ENCODE measurements at regions not wholly inside any gene's neighbourhood (a gene's known extent, or its start where the extent isn't known, plus 50 kb on each side); places are given as distances from the start of the nearest gene placed in this dataset.

DNA sequence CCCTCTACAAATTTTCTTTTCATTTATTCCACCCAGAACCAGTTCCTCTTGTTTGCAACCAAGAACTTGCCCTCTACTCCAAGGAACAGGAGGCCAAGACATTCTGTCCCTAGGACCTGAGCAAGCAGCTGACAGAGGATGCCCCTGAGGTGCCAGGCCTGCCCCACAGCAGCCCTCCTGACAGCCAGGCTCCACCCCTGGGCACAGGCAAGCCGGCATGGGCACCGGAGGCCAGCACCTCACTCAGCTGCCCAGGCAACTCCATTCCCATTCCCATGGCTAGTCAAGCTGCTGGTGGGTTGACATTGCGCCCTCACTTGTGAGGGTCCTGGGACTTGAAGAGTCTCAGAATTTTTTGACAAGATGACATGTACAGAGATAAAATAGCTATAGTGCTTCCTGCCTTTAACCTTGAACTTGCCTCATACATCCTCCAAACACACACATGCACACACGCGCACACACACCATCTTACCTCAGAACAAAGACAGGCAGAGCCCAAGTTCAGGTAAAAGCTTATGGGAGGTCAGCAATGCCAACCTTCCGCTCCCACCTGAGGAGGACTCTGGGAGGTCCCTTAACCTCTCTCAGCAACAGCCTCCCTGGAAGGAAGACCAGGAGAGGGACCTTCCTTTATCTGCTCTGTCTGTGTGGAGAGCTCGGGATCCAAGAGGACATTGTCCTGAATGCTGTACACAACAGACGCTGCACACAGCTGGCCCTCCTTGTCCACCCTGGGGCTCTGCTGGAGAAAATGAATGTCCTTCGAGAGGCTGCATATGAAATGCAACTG, 620.9 kb upstream of the CADM1 start:
- DNase-seq = no peak
- no peaks in the 10 kb centered on the region for H3K4me1 ChIP-seq
- no peak overlapping the region for H3K4me3 ChIP-seq
- no peak for TF ChIP-seq POLR2A (IDR thresholded peaks at IDR 0.05)
- TF ChIP-seq, protein P1, sequence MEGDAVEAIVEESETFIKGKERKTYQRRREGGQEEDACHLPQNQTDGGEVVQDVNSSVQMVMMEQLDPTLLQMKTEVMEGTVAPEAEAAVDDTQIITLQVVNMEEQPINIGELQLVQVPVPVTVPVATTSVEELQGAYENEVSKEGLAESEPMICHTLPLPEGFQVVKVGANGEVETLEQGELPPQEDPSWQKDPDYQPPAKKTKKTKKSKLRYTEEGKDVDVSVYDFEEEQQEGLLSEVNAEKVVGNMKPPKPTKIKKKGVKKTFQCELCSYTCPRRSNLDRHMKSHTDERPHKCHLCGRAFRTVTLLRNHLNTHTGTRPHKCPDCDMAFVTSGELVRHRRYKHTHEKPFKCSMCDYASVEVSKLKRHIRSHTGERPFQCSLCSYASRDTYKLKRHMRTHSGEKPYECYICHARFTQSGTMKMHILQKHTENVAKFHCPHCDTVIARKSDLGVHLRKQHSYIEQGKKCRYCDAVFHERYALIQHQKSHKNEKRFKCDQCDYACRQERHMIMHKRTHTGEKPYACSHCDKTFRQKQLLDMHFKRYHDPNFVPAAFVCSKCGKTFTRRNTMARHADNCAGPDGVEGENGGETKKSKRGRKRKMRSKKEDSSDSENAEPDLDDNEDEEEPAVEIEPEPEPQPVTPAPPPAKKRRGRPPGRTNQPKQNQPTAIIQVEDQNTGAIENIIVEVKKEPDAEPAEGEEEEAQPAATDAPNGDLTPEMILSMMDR (IDR thresholded peaks at IDR 0.05) = no peak
- intact Hi-C loops (cut with DNase I) = no loop called here
- 73 to 77% methylated on average over 9 of the region's 9 CpGs for WGBS, 2 donors
- H3K9me3 ChIP-seq = no peaks in the 10 kb centered on the region
- H3K27ac ChIP-seq = no peak overlapping the region
- H3K36me3 ChIP-seq (replicated peaks in 1 of 2; ENCODE audit: insufficient read depth in 1 of 2, low read depth in 2 of 2) = no peaks in the 10 kb centered on the region
- no peaks in the 10 kb centered on the region for H3K27me3 ChIP-seq
- no peak for ATAC-seq

DNA sequence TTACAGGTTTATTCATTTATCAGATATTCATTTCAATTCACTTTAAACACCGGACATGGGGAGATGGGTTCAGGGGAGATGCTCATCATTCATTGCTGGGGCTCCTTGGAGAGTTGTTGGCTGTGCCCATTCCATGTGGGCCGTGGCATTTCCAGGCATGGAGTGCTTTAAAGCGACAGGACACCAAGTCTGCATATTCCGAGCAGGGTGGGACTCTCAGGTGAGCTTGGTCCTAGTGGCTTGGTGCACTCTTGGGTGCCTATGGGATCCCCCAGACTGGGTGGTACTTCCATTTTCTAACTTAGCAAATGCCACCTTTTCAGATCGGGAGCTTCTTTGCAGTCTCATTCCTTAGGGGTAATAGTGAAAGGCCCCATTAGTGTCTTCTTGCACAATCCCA, 619.5 kb upstream of the CADM1 start:
- TF ChIP-seq POLR2A (IDR thresholded peaks at IDR 0.05) = no peak
- TF ChIP-seq, protein P1 (IDR thresholded peaks at IDR 0.05) = no peak
- no peak for ATAC-seq
- Histone ChIP-seq H3K4me3 (no peak overlapping the region), H3K27me3 (no peaks in the 10 kb centered on the region), H3K36me3 (replicated peaks in 1 of 2; ENCODE audit: insufficient read depth in 1 of 2, low read depth in 2 of 2) (no peaks in the 10 kb centered on the region), H3K4me1 (no peaks in the 10 kb centered on the region), H3K27ac (no peak overlapping the region), H3K9me3 (no peaks in the 10 kb centered on the region)
- WGBS, 2 donors = 78 to 82% methylated on average over 5 of the region's 5 CpGs
- DNase-seq = no peak
- intact Hi-C loops (cut with DNase I) = no loop called here

DNA sequence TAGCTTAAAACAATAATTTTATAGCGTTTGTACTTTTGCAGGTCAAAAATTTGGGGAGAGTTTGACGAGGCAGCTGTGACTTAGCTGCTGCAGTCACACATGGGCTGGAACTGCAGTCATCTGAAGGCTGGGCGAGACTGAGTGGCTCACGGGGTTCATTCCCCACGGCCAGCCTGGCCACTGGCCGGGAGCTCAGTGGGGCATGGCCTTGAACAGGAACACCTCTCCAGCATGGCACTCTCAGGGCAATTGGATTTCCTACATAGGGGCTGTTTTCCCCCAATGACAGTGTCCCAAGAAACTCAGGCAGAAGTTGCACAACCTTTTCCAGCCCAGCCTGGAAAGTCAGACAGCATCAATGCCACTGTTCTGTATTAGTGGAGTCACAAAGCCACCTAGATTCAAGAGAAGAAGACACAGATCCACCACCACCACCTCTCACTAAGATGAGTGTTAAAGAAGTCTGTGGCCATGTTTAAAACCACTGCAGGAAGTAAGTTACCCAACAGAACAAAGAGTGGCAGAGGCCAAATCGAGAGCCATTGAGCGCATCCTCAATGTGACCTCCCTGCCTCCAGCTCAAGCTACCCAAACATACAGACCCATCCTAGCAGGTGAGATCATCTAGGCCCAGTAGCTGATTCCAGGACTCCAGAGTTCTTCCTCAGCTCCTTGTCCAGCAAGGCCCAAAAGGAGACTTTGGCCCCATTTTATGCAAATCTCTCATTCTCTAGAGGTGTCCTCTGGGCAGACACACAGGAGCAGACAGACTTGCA, 618.7 kb upstream of the CADM1 start:
- intact Hi-C loops (cut with DNase I) = no loop called here
- ATAC-seq (no peak), DNase-seq (no peak)
- H3K27ac ChIP-seq = no peak overlapping the region
- H3K4me3 ChIP-seq = no peak overlapping the region
- no peaks in the 10 kb centered on the region for H3K4me1 ChIP-seq
- no peak for TF ChIP-seq POLR2A (IDR thresholded peaks at IDR 0.05)
- TF ChIP-seq, protein P1 (IDR thresholded peaks at IDR 0.05) = no peak
- no peaks in the 10 kb centered on the region for H3K27me3 ChIP-seq
- WGBS, 2 donors = 66 to 80% methylated on average over 7 to 8 of the region's 8 CpGs
- no peaks in the 10 kb centered on the region for H3K36me3 ChIP-seq (replicated peaks in 1 of 2; ENCODE audit: insufficient read depth in 1 of 2, low read depth in 2 of 2)
- no peaks in the 10 kb centered on the region for H3K9me3 ChIP-seq

DNA sequence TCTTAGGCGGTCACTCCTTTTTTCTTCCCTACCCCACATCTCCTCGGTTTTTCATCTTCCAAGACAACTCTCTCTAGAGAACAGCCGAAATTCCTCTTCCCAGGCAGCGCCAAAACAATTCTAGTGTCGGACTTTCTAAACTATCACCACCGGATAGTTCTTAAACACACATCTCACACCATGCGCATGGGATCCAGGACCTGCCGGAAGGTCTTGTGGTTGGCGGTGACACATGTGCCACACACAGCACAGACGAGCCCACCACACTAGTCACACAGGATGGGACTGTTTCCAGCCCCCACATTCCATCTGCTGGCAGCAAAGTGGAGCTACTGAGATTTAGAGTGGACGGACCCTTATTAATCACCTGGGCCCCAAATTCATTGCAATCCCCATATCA, 614.9 kb upstream of the CADM1 start:
- TF ChIP-seq POLR2A (IDR thresholded peaks at IDR 0.05) = no peak
- no peak overlapping the region for H3K27ac ChIP-seq
- intact Hi-C loops (cut with DNase I) = no loop called here
- 74 to 78% methylated on average over 11 of the region's 11 CpGs for WGBS, 2 donors
- DNase-seq (no peak), ATAC-seq (no peak)
- H3K27me3 ChIP-seq = no peaks in the 10 kb centered on the region
- H3K9me3 ChIP-seq = no peaks in the 10 kb centered on the region
- H3K36me3 ChIP-seq (replicated peaks in 1 of 2; ENCODE audit: insufficient read depth in 1 of 2, low read depth in 2 of 2) = no peaks in the 10 kb centered on the region
- no peak overlapping the region for H3K4me3 ChIP-seq
- H3K4me1 ChIP-seq = no peaks in the 10 kb centered on the region

DNA sequence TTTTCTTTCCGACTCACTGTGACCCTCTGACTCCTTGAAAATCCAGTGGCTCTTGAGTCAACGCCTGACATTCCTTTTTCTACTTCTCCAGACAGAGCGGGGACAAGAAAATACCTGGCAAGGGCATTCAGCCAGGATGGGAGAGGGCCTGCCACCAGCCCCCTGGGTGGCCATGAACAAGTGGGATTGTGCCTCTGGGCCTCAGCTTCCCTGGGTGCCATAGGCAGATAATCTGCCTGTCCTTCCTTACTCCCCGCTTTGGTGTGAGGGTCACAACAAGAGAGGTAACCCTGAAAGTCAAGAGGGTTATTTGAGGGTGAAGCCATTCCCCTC, 613.9 kb upstream of the CADM1 start:
- Histone ChIP-seq H3K9me3 (peaks cover 0 to 4% (median 0%) of the 10 kb centered on the region in 3 donors), H3K36me3 (replicated peaks in 1 of 2; ENCODE audit: insufficient read depth in 1 of 2, low read depth in 2 of 2) (no peaks in the 10 kb centered on the region), H3K4me3 (no peak overlapping the region), H3K27ac (no peak overlapping the region), H3K27me3 (no peaks in the 10 kb centered on the region), H3K4me1 (no peaks in the 10 kb centered on the region)
- DNase-seq (no peak), ATAC-seq (no peak)
- TF ChIP-seq POLR2A (IDR thresholded peaks at IDR 0.05) = no peak
- TF ChIP-seq, protein P1 (IDR thresholded peaks at IDR 0.05) = no peak
- intact Hi-C loops (cut with DNase I) = no loop called here
- 41 to 55% methylated on average over 4 of the region's 4 CpGs for WGBS, 2 donors
